ENCODE measurements at regions not wholly inside any gene's neighbourhood (a gene's known extent, or its start where the extent isn't known, plus 50 kb on each side); places are given as distances from the start of the nearest gene placed in this dataset.

- no peak overlapping the region for H3K4me3 Mint-ChIP-seq
- ATAC-seq (ENCODE audit: low read depth): no peak
These were observed 324.7 kb upstream of the JARID2 start for GRCh38 chr6:14921170-14921569.

GRCh38 chr6:14921878-14922671 lies 323.8 kb upstream of the JARID2 start:
- H3K27me3 Mint-ChIP-seq: peaks cover 2% of the 10 kb centered on the region
- DNase-seq (no peak), ATAC-seq (ENCODE audit: low read depth) (no peak)
- POLR2A ChIA-PET: no interaction called here
- no peaks in the 10 kb centered on the region for H3K4me1 Mint-ChIP-seq
- no peak overlapping the region for H3K4me3 Mint-ChIP-seq
- no peak overlapping the region for H3K27ac Mint-ChIP-seq
- no peaks in the 10 kb centered on the region for H3K9me3 Mint-ChIP-seq
- no peaks in the 10 kb centered on the region for H3K36me3 Mint-ChIP-seq

More at GRCh38 chr6:14921170-14921569, 324.7 kb upstream of the JARID2 start:
- POLR2A ChIA-PET: no interaction called here
- no peak for DNase-seq
- no peaks in the 10 kb centered on the region for H3K9me3 Mint-ChIP-seq
- H3K27ac Mint-ChIP-seq: no peak overlapping the region
- H3K36me3 Mint-ChIP-seq: no peaks in the 10 kb centered on the region
- no peaks in the 10 kb centered on the region for H3K4me1 Mint-ChIP-seq
- H3K27me3 Mint-ChIP-seq: peaks cover 2% of the 10 kb centered on the region

GRCh38 chr6:14922706-14923460 lies 323.0 kb upstream of the JARID2 start:
- DNase-seq: no peak
- Mint-ChIP-seq H3K4me3 (no peak overlapping the region), H3K36me3 (no peaks in the 10 kb centered on the region), H3K9me3 (no peaks in the 10 kb centered on the region), H3K27ac (no peak overlapping the region), H3K4me1 (no peaks in the 10 kb centered on the region), H3K27me3 (peaks cover 2% of the 10 kb centered on the region)
- POLR2A ChIA-PET: no interaction called here
- ATAC-seq (ENCODE audit: low read depth): no peak

- ATAC-seq (ENCODE audit: low read depth): no peak
These were observed 321.5 kb upstream of the JARID2 start for GRCh38 chr6:14924126-14925024.

GRCh38 chr6:14925025-14925698 lies 320.7 kb upstream of the JARID2 start:
- Mint-ChIP-seq H3K27me3 (peaks cover 6% of the 10 kb centered on the region), H3K4me3 (no peak overlapping the region), H3K27ac (no peak overlapping the region), H3K4me1 (no peaks in the 10 kb centered on the region), H3K9me3 (peaks cover 2% of the 10 kb centered on the region), H3K36me3 (no peaks in the 10 kb centered on the region)
- POLR2A ChIA-PET: no interaction called here
- ATAC-seq (ENCODE audit: low read depth) (no peak), DNase-seq (no peak)

More at GRCh38 chr6:14924126-14925024, 321.5 kb upstream of the JARID2 start:
- H3K27me3 Mint-ChIP-seq: peaks cover 3% of the 10 kb centered on the region
- no peak overlapping the region for H3K27ac Mint-ChIP-seq
- no peaks in the 10 kb centered on the region for H3K36me3 Mint-ChIP-seq
- no peaks in the 10 kb centered on the region for H3K4me1 Mint-ChIP-seq
- no peak for DNase-seq
- no peaks in the 10 kb centered on the region for H3K9me3 Mint-ChIP-seq
- no peak overlapping the region for H3K4me3 Mint-ChIP-seq
- POLR2A ChIA-PET: no interaction called here

- peaks cover 6% of the 10 kb centered on the region for H3K27me3 Mint-ChIP-seq
- H3K36me3 Mint-ChIP-seq: no peaks in the 10 kb centered on the region
- ATAC-seq (ENCODE audit: low read depth): no peak
- H3K9me3 Mint-ChIP-seq: peaks cover 2% of the 10 kb centered on the region
- H3K4me1 Mint-ChIP-seq: no peaks in the 10 kb centered on the region
- H3K27ac Mint-ChIP-seq: no peak overlapping the region
- no peak for DNase-seq
- no peak overlapping the region for H3K4me3 Mint-ChIP-seq
- POLR2A ChIA-PET: no interaction called here
These were observed 320.2 kb upstream of the JARID2 start for GRCh38 chr6:14925699-14926026.

- DNase-seq: no peak
- no peaks in the 10 kb centered on the region for H3K36me3 Mint-ChIP-seq
- POLR2A ChIA-PET: interaction anchor here (0.6 kb wide), 1 partner anchor 849 kb away, joined by 3 read pairs; no protein-coding TSS in a partner anchor
- ATAC-seq (ENCODE audit: low read depth): no peak
- H3K9me3 Mint-ChIP-seq: peaks cover 2% of the 10 kb centered on the region
- H3K27me3 Mint-ChIP-seq: peaks cover 6% of the 10 kb centered on the region
- H3K4me1 Mint-ChIP-seq: no peaks in the 10 kb centered on the region
- no peak overlapping the region for H3K27ac Mint-ChIP-seq
- no peak overlapping the region for H3K4me3 Mint-ChIP-seq
These were observed 318.5 kb upstream of the JARID2 start for GRCh38 chr6:14927398-14927797.

GRCh38 chr6:14929291-14929690 lies 316.6 kb upstream of the JARID2 start:
- Mint-ChIP-seq H3K4me1 (no peaks in the 10 kb centered on the region), H3K27me3 (peaks cover 6% of the 10 kb centered on the region), H3K27ac (no peak overlapping the region), H3K36me3 (no peaks in the 10 kb centered on the region), H3K9me3 (peaks cover 2% of the 10 kb centered on the region), H3K4me3 (no peak overlapping the region)
- DNase-seq (no peak), ATAC-seq (ENCODE audit: low read depth) (no peak)
- POLR2A ChIA-PET: no interaction called here

GRCh38 chr6:14930366-14930989 lies 315.4 kb upstream of the JARID2 start:
- no peaks in the 10 kb centered on the region for H3K36me3 Mint-ChIP-seq
- ATAC-seq (ENCODE audit: low read depth): no peak

GRCh38 chr6:14932485-14933182 lies 313.2 kb upstream of the JARID2 start:
- Mint-ChIP-seq H3K4me3 (no peak overlapping the region), H3K27ac (peak overlapping the region; percentile 18), H3K27me3 (peaks cover 6% of the 10 kb centered on the region), H3K9me3 (peaks cover 2% of the 10 kb centered on the region), H3K4me1 (no peaks in the 10 kb centered on the region), H3K36me3 (no peaks in the 10 kb centered on the region)
- no peak for ATAC-seq (ENCODE audit: low read depth)
- no peak for DNase-seq
- POLR2A ChIA-PET: no interaction called here

More at GRCh38 chr6:14930366-14930989, 315.4 kb upstream of the JARID2 start:
- no peak for DNase-seq
- Mint-ChIP-seq H3K27ac (no peak overlapping the region), H3K4me1 (no peaks in the 10 kb centered on the region), H3K9me3 (peaks cover 2% of the 10 kb centered on the region), H3K4me3 (no peak overlapping the region), H3K27me3 (peaks cover 6% of the 10 kb centered on the region)
- POLR2A ChIA-PET: no interaction called here

- POLR2A ChIA-PET: no interaction called here
- no peak overlapping the region for H3K27ac Mint-ChIP-seq
These were observed 312.7 kb upstream of the JARID2 start for GRCh38 chr6:14933183-14933544.

GRCh38 chr6:14934013-14934412 lies 311.9 kb upstream of the JARID2 start:
- H3K36me3 Mint-ChIP-seq: no peaks in the 10 kb centered on the region
- H3K9me3 Mint-ChIP-seq: peaks cover 2% of the 10 kb centered on the region
- no peaks in the 10 kb centered on the region for H3K4me1 Mint-ChIP-seq
- no peak overlapping the region for H3K27ac Mint-ChIP-seq
- no peak overlapping the region for H3K4me3 Mint-ChIP-seq
- H3K27me3 Mint-ChIP-seq: peaks cover 3% of the 10 kb centered on the region
- DNase-seq: no peak
- ATAC-seq (ENCODE audit: low read depth): no peak
- POLR2A ChIA-PET: no interaction called here

More at GRCh38 chr6:14933183-14933544, 312.7 kb upstream of the JARID2 start:
- H3K36me3 Mint-ChIP-seq: no peaks in the 10 kb centered on the region
- no peak for DNase-seq
- no peak for ATAC-seq (ENCODE audit: low read depth)
- H3K9me3 Mint-ChIP-seq: peaks cover 2% of the 10 kb centered on the region
- H3K4me3 Mint-ChIP-seq: no peak overlapping the region
- H3K27me3 Mint-ChIP-seq: peaks cover 6% of the 10 kb centered on the region
- no peaks in the 10 kb centered on the region for H3K4me1 Mint-ChIP-seq

Data from activated naive CD8-positive, alpha-beta T cell treated with anti-CD3 and anti-CD28 coated beads, Interleukin-2, amount 10 ng/mL, durations not matched to agents 7 days and 5 days (primary cell).